ENCODE measurements at regions not wholly inside any gene's neighbourhood (a gene's known extent, or its start where the extent isn't known, plus 50 kb on each side); places are given as distances from the start of the nearest gene placed in this dataset.

DNA sequence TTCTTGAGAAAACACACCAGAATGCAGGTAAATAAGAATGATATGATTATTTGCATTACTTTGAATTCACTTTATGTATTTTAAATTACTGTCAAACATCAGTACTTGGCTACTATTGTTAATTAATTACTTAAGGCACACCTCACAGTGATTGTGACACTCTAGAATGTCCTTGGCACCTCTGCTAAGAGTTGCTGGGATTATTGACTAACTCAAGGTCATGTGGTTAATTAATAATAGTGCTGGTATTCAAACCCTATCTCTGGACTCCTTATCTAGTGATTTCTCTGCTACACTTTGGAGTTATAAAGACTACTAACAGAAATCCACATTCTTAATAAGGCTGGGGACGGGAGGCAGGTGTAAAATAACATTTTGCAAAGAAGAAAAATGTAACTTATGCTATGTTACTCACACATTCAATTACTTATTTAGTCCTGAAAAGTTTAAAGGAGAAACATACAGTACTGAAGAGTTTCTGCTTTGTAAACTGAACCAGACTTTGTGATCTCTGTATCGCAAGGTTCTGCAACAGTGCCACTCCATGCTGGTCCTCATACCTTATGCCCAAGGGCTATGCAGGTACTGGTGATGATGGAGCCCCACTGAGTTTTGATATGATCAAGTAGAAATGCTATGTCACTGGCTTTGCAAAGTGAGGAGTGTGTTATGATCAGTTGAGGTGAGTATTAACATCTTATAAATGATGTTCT is 242.7 kb downstream of the MID1IP1 start:
- Histone ChIP-seq H3K79me2 (ENCODE audit: insufficient read depth) (no peaks in the 10 kb centered on the region), H3K4me2 (ENCODE audit: unreplicated experiment) (no peak overlapping the region), H3K36me3 (ENCODE audit: low read depth) (no peaks in the 10 kb centered on the region), H3K27me3 (replicated peaks; ENCODE audit: insufficient read depth) (no peaks in the 10 kb centered on the region), H3K9ac (no peak overlapping the region), H3F3A (ENCODE audit: insufficient read depth) (no peaks in the 10 kb centered on the region), H2AFZ (no peak overlapping the region), H3K4me1 (ENCODE audit: insufficient read depth) (no peaks in the 10 kb centered on the region), H3K27ac (no peak overlapping the region), H3K9me3 (ENCODE audit: low read depth) (no peaks in the 10 kb centered on the region), H3K4me3 (no peak overlapping the region), H3K9me2 (ENCODE audit: insufficient read depth) (no peaks in the 10 kb centered on the region), H4K20me1 (ENCODE audit: insufficient read depth) (no peaks in the 10 kb centered on the region)
- in situ Hi-C loops (cut with MboI), result no loop called here
- WGBS, 2 experiments (ENCODE audit: low coverage in 1 of 2, low lambda C conversion rate in 2 of 2, missing lambda C conversion rate in 2 of 2), result 37 to 45% methylated on average over 2 of the region's 2 CpGs
- TF ChIP-seq EZH2phosphoT487 (IDR thresholded peaks at IDR 0.05; ENCODE audit: insufficient read depth, low read depth) (no peak), EZH2 (IDR thresholded peaks at IDR 0.05; ENCODE audit: insufficient read depth, poor library complexity, severe bottlenecking) (no peak)
- no peak for DNase-seq

DNA sequence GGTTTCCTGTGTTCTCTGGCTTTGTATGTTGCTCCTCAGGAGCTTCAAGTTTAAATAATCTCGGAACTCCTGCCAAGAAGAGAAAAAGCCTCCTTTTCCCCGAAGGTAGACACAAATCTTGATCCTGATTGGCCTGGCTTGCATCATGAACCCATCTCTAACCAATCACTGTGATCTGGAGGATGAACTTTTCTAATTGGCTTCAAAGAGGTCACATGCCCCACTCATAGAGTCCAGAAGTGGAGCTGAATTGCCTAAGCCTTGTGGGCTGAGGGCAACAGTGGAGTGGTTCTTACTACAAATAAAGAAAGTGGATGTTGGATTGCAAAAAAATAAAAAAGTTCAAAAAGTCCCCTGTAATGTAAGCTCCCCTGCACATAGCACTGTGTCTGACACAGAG is 245.9 kb downstream of the MID1IP1 start:
- no peak for DNase-seq
- H4K20me1 ChIP-seq (ENCODE audit: insufficient read depth), result no peaks in the 10 kb centered on the region
- no peaks in the 10 kb centered on the region for H3K27me3 ChIP-seq (replicated peaks; ENCODE audit: insufficient read depth)
- no peaks in the 10 kb centered on the region for H3K9me3 ChIP-seq (ENCODE audit: low read depth)
- no peak overlapping the region for H2AFZ ChIP-seq
- H3K9me2 ChIP-seq (ENCODE audit: insufficient read depth), result no peaks in the 10 kb centered on the region
- H3F3A ChIP-seq (ENCODE audit: insufficient read depth), result no peaks in the 10 kb centered on the region
- no peaks in the 10 kb centered on the region for H3K79me2 ChIP-seq (ENCODE audit: insufficient read depth)
- H3K27ac ChIP-seq, result no peak overlapping the region
- in situ Hi-C loops (cut with MboI), result no loop called here
- WGBS, 2 experiments (ENCODE audit: low coverage in 1 of 2, low lambda C conversion rate in 2 of 2, missing lambda C conversion rate in 2 of 2), result 48 to 53% methylated on average over 2 of the region's 2 CpGs
- H3K4me1 ChIP-seq (ENCODE audit: insufficient read depth), result no peaks in the 10 kb centered on the region
- no peak overlapping the region for H3K4me3 ChIP-seq
- no peak overlapping the region for H3K9ac ChIP-seq
- H3K4me2 ChIP-seq (ENCODE audit: unreplicated experiment), result no peak overlapping the region
- TF ChIP-seq EZH2phosphoT487 (IDR thresholded peaks at IDR 0.05; ENCODE audit: insufficient read depth, low read depth), result no peak
- no peak for TF ChIP-seq EZH2 (IDR thresholded peaks at IDR 0.05; ENCODE audit: insufficient read depth, poor library complexity, severe bottlenecking)
- no peaks in the 10 kb centered on the region for H3K36me3 ChIP-seq (ENCODE audit: low read depth)

DNA sequence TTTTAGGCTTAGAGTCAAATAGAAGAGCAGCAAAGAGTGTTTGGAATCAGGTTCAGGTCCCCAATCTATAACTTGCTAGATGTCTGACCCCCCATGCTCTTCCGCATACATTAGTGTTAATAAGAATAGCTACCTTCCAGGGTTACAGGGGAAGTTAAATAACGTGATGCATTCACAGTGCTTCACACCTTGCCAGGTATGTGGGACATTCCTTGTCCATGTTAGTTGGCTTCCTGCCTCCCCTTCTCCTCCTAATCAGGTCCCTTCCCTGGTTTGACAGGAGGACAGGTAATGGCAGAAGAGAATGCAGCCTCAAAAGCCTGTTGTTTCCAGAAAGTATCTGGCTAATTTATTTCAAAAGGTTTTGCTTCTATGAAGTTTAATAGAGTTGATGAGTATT is 248.7 kb downstream of the MID1IP1 start:
- no peaks in the 10 kb centered on the region for H3K9me2 ChIP-seq (ENCODE audit: insufficient read depth)
- no peak overlapping the region for H3K4me2 ChIP-seq (ENCODE audit: unreplicated experiment)
- 50% methylated on average over 2 of the region's 2 CpGs for WGBS, 2 experiments (ENCODE audit: low coverage in 1 of 2, low lambda C conversion rate in 2 of 2, missing lambda C conversion rate in 2 of 2)
- no peaks in the 10 kb centered on the region for H3K27me3 ChIP-seq (replicated peaks; ENCODE audit: insufficient read depth)
- H3K27ac ChIP-seq, result no peak overlapping the region
- H3K36me3 ChIP-seq (ENCODE audit: low read depth), result no peaks in the 10 kb centered on the region
- H3K9ac ChIP-seq, result no peak overlapping the region
- H2AFZ ChIP-seq, result no peak overlapping the region
- no peaks in the 10 kb centered on the region for H4K20me1 ChIP-seq (ENCODE audit: insufficient read depth)
- no peaks in the 10 kb centered on the region for H3K4me1 ChIP-seq (ENCODE audit: insufficient read depth)
- H3F3A ChIP-seq (ENCODE audit: insufficient read depth), result no peaks in the 10 kb centered on the region
- no peak for TF ChIP-seq EZH2phosphoT487 (IDR thresholded peaks at IDR 0.05; ENCODE audit: insufficient read depth, low read depth)
- no peak for TF ChIP-seq EZH2 (IDR thresholded peaks at IDR 0.05; ENCODE audit: insufficient read depth, poor library complexity, severe bottlenecking)
- no peaks in the 10 kb centered on the region for H3K9me3 ChIP-seq (ENCODE audit: low read depth)
- H3K4me3 ChIP-seq, result no peak overlapping the region
- in situ Hi-C loops (cut with MboI), result no loop called here
- DNase-seq, result no peak
- H3K79me2 ChIP-seq (ENCODE audit: insufficient read depth), result no peaks in the 10 kb centered on the region

DNA sequence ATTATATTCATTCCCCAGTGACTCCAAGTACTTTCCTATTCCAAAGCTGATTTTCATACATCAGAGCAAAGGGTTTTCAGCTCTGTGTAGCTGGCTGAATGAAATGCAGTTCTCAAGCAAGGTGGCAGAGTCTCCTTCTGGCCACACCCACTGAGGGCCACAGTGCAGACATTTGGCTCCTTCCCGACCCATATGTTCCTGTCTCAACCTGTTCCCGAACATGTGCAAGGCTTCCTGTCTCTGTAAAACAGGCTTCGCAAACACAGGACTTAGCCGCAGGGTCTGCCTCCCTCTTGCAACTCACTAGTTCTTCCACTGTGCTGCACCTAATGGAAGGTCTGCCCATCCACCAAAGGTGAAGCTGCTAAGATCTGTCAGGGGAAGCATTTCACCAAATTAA is 249.2 kb downstream of the MID1IP1 start:
- Histone ChIP-seq H3K4me1 (ENCODE audit: insufficient read depth) (no peaks in the 10 kb centered on the region), H3K27ac (no peak overlapping the region), H3K27me3 (replicated peaks; ENCODE audit: insufficient read depth) (no peaks in the 10 kb centered on the region), H3K36me3 (ENCODE audit: low read depth) (no peaks in the 10 kb centered on the region), H3K79me2 (ENCODE audit: insufficient read depth) (no peaks in the 10 kb centered on the region), H2AFZ (no peak overlapping the region), H3F3A (ENCODE audit: insufficient read depth) (no peaks in the 10 kb centered on the region), H3K4me2 (ENCODE audit: unreplicated experiment) (no peak overlapping the region), H4K20me1 (ENCODE audit: insufficient read depth) (no peaks in the 10 kb centered on the region), H3K9ac (no peak overlapping the region), H3K9me3 (ENCODE audit: low read depth) (no peaks in the 10 kb centered on the region), H3K4me3 (no peak overlapping the region), H3K9me2 (ENCODE audit: insufficient read depth) (no peaks in the 10 kb centered on the region)
- DNase-seq, result no peak
- in situ Hi-C loops (cut with MboI), result no loop called here
- no peak for TF ChIP-seq EZH2 (IDR thresholded peaks at IDR 0.05; ENCODE audit: insufficient read depth, poor library complexity, severe bottlenecking)
- TF ChIP-seq EZH2phosphoT487 (IDR thresholded peaks at IDR 0.05; ENCODE audit: insufficient read depth, low read depth), result no peak
- WGBS, 2 experiments (ENCODE audit: low coverage in 1 of 2, low lambda C conversion rate in 2 of 2, missing lambda C conversion rate in 2 of 2), result 77 to 84% methylated on average over 4 of the region's 4 CpGs
